HPDE6-E6E7 (cell line): ENCODE measurements at regions not wholly inside any gene's neighbourhood (a gene's known extent, or its start where the extent isn't known, plus 50 kb on each side); places are given as distances from the start of the nearest gene placed in this dataset.
"Not testable (repeated sequence)": the region's sequence is repeated elsewhere in the genome, so short reads cannot be mapped to it uniquely, and the experiment has no call there.

Experiments
- DNase-seq: peaks from one replicate; pipeline ENCODE4 v3.0.0; 2011; ENCODE audit warnings: missing footprints; ENCODE audit errors: extremely low spot score

GRCh38 chr5:56383761-56384160 lies 150.6 kb upstream of the ANKRD55 start:
- DNase-seq: no peak

GRCh38 chr5:56382896-56383295 lies 149.8 kb upstream of the ANKRD55 start:
- no peak for DNase-seq

GRCh38 chr5:56377573-56377972 lies 144.4 kb upstream of the ANKRD55 start:
- no peak for DNase-seq

- no peak for DNase-seq
These were observed 143.0 kb upstream of the ANKRD55 start for GRCh38 chr5:56376128-56376527.

GRCh38 chr5:56375011-56375410 lies 141.9 kb upstream of the ANKRD55 start:
- no peak for DNase-seq

GRCh38 chr5:56372491-56372890 lies 139.4 kb upstream of the ANKRD55 start:
- not testable (repeated sequence) for DNase-seq

- DNase-seq: no peak
These were observed 136.3 kb upstream of the ANKRD55 start for GRCh38 chr5:56369361-56369811.

- no peak for DNase-seq
These were observed 134.6 kb upstream of the ANKRD55 start for GRCh38 chr5:56367748-56368147.

- DNase-seq: no peak
These were observed 133.9 kb upstream of the ANKRD55 start for GRCh38 chr5:56366986-56367385.

GRCh38 chr5:56361398-56361797 lies 128.3 kb upstream of the ANKRD55 start:
- no peak for DNase-seq

GRCh38 chr5:56360816-56361215 lies 127.7 kb upstream of the ANKRD55 start:
- DNase-seq: no peak

- DNase-seq: no peak
These were observed 126.9 kb upstream of the ANKRD55 start for GRCh38 chr5:56359809-56360685.

- no peak for DNase-seq
These were observed 125.9 kb upstream of the ANKRD55 start for GRCh38 chr5:56358703-56359681.

- DNase-seq: no peak
These were observed 124.9 kb upstream of the ANKRD55 start for GRCh38 chr5:56358046-56358445.

GRCh38 chr5:56357426-56357825 lies 124.3 kb upstream of the ANKRD55 start:
- no peak for DNase-seq

GRCh38 chr5:56356836-56357160 lies 123.7 kb upstream of the ANKRD55 start:
- no peak for DNase-seq

GRCh38 chr5:56356121-56356835 lies 123.1 kb upstream of the ANKRD55 start:
- DNase-seq: no peak

- no peak for DNase-seq
These were observed 121.7 kb upstream of the ANKRD55 start for GRCh38 chr5:56354836-56355235.

GRCh38 chr5:56352808-56353590 lies 119.9 kb upstream of the ANKRD55 start:
- DNase-seq: no peak

GRCh38 chr5:56350597-56351170 lies 117.6 kb upstream of the ANKRD55 start:
- DNase-seq: peak; percentile 67
